ENCODE measurements at regions not wholly inside any gene's neighbourhood (a gene's known extent, or its start where the extent isn't known, plus 50 kb on each side); places are given as distances from the start of the nearest gene placed in this dataset.

DNA sequence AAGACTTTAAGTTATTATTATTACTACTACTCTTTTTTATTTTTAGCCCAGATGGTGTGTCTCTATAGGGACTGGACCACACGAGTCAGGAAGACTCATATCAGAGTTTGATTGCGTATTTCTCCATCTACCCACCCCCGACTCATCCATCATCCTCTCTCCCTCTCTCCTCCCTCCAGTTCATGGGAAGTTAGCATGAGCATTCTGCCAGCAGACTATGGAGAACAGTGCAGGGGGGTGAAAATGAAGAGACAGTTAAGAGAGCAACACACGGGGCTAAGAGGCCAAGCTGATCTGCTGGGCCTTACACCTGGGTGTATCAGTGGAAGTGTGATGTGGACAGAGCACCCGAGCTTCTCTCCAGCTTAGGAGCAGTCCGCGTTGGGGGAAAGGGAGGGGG, 95.0 kb downstream of the UQCRFS1 start:
- ChIA-PET POLR2A (no interaction called here), CTCF (no interaction called here)
- no peak overlapping the region for H3K27ac Mint-ChIP-seq

DNA sequence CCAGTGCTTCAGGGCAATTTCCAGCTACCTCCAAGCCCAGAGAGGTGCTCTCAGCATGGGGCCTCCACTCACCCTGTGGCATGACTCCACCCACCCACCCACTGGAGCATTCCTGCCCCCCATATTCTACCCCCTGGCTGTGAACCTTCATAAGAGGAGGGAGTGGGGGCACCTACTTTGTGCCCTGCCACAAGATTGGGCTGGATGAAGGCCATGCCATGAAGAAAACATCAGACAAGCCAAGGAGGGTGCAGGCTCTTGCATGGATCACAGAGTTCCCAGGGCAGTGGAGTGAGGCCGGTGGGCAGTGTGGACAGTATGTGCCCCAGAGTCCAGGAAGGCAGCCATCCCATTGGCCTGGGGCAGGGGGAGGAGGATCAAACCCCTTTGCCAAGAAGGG, 97.8 kb downstream of the UQCRFS1 start:
- DNase-seq, result no peak
- H3K36me3 Mint-ChIP-seq (ENCODE audit: low read depth), result no peaks in the 10 kb centered on the region
- CTCF ChIA-PET, result no interaction called here
- no peak for ATAC-seq
- H3K9me3 Mint-ChIP-seq (ENCODE audit: low read depth), result no peaks in the 10 kb centered on the region
- H3K4me3 Mint-ChIP-seq, result no peak overlapping the region
- intact Hi-C loops (cut with DNase I, micrococcal nuclease), result no loop called here
- no peaks in the 10 kb centered on the region for H3K27me3 Mint-ChIP-seq
- POLR2A ChIA-PET, result no interaction called here
- H3K4me1 Mint-ChIP-seq, result no peaks in the 10 kb centered on the region
- no peak overlapping the region for H3K27ac Mint-ChIP-seq

More for the DNA sequence above, 95.0 kb downstream of the UQCRFS1 start:
- Mint-ChIP-seq H3K27me3 (no peaks in the 10 kb centered on the region), H3K9me3 (ENCODE audit: low read depth) (peaks cover 3% of the 10 kb centered on the region), H3K36me3 (ENCODE audit: low read depth) (no peaks in the 10 kb centered on the region), H3K4me1 (no peaks in the 10 kb centered on the region), H3K4me3 (no peak overlapping the region)
- intact Hi-C loops (cut with DNase I, micrococcal nuclease), result no loop called here
- DNase-seq (no peak), ATAC-seq (no peak)

DNA sequence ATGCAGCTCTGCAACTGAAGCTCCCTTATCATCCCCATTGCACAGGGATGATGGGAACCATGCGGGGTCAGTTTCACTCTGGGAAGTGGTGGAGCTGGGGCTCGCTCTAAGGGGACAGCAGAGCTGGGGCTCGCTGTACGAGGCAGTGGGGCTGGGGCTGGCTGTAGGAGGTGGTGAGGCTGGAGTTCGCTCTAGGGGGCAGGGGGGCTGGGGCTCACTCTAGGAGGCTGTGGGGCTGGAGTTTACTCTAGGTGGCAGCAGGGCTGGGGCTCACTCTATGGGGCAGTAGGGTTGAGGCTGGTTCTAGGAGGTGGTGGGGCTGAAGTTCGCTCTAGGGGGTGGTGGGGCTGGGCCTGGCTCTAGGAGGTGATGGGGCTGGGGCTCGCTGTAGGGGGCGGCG, 99.1 kb downstream of the UQCRFS1 start:
- H3K27ac Mint-ChIP-seq, result no peak overlapping the region
- POLR2A ChIA-PET, result no interaction called here
- H3K36me3 Mint-ChIP-seq (ENCODE audit: low read depth), result no peaks in the 10 kb centered on the region
- intact Hi-C loops (cut with DNase I, micrococcal nuclease), result no loop called here
- no peaks in the 10 kb centered on the region for H3K4me1 Mint-ChIP-seq
- H3K27me3 Mint-ChIP-seq, result no peaks in the 10 kb centered on the region
- no peaks in the 10 kb centered on the region for H3K9me3 Mint-ChIP-seq (ENCODE audit: low read depth)
- ATAC-seq, result no peak
- H3K4me3 Mint-ChIP-seq, result no peak overlapping the region
- DNase-seq, result no peak
- CTCF ChIA-PET, result no interaction called here

DNA sequence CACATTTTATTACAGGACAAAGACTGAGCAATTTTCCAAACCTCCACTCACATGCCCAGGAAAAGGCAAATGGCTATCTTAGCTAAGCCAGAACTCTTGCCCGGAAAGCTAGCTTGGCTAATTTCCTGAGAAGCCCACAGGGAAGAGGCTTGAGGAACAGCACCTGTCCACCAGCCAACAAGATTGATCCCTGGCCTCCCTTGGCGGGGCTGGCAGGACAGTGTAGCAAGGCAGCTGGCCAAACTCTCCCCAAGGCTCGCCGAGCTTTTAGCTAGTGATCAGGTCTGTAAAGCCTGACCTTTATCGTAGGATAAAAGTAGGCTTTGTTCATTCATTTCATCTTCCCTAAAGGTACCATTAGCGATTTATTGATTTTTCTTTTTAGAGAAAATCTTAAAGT, 101.4 kb downstream of the UQCRFS1 start:
- no peak overlapping the region for H3K27ac Mint-ChIP-seq
- no peaks in the 10 kb centered on the region for H3K36me3 Mint-ChIP-seq (ENCODE audit: low read depth)
- no peaks in the 10 kb centered on the region for H3K27me3 Mint-ChIP-seq
- ChIA-PET POLR2A (no interaction called here), CTCF (interaction anchor here (0.6 kb wide), 2 partner anchors 56 to 152 kb away, joined by 3 to 4 read pairs; no protein-coding TSS in a partner anchor)
- H3K4me3 Mint-ChIP-seq, result no peak overlapping the region
- no peak for DNase-seq
- ATAC-seq, result no peak
- no peaks in the 10 kb centered on the region for H3K4me1 Mint-ChIP-seq
- intact Hi-C loops (cut with DNase I, micrococcal nuclease), result no loop called here
- no peaks in the 10 kb centered on the region for H3K9me3 Mint-ChIP-seq (ENCODE audit: low read depth)

DNA sequence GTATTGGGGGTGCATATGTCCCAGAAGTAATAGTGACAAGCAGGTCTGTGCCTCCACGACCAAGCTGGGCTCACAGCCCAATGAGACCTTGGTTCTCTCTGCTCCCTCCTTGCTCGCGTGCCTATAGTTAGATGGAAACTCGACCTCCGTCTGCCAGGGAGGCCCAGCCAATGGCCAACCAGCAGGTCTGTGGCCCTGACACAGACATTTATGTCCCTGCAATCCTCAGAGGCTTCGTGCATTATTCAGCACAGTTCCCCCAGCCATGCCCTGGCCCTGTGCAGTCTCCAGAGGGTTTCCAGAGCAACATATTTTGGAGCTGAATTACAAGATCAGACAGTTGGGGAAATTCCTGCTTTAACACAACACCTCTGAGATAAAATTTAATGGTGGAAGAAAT, 105.1 kb downstream of the UQCRFS1 start:
- H3K27me3 Mint-ChIP-seq, result no peaks in the 10 kb centered on the region
- intact Hi-C loops (cut with DNase I, micrococcal nuclease), result no loop called here
- H3K27ac Mint-ChIP-seq, result no peak overlapping the region
- DNase-seq (no peak), ATAC-seq (no peak)
- POLR2A ChIA-PET, result no interaction called here
- no peaks in the 10 kb centered on the region for H3K36me3 Mint-ChIP-seq (ENCODE audit: low read depth)
- CTCF ChIA-PET, result no interaction called here
- H3K4me1 Mint-ChIP-seq, result no peaks in the 10 kb centered on the region
- no peak overlapping the region for H3K4me3 Mint-ChIP-seq
- peaks cover 5% of the 10 kb centered on the region for H3K9me3 Mint-ChIP-seq (ENCODE audit: low read depth)

DNA sequence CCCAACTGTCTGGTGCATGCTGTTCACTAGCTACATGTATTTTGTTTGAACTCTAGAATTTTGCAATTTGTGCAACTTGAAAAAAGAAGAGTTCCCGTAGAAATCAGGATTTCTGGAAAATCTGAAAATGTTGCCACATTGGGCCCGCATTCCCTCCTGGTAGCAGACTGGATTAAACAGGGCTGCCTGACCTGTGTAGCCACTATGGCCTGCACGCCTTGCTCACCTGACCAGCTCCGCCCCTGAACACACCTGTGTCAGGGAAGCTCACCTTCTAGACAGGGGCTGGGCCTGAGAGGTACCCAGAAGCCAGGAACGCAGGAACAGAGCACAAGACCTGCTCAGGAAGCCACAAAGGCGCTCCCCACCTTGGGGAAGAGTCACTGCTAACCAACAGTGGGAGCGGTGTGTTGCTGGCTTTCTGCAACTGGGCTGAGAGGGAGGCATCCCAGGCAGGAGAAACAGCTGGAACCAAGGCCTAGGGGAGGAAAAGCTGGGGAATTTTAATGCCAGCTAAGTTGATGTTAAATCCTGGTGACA, 106.5 kb downstream of the UQCRFS1 start:
- CTCF ChIA-PET, result no interaction called here
- POLR2A ChIA-PET, result no interaction called here

DNA sequence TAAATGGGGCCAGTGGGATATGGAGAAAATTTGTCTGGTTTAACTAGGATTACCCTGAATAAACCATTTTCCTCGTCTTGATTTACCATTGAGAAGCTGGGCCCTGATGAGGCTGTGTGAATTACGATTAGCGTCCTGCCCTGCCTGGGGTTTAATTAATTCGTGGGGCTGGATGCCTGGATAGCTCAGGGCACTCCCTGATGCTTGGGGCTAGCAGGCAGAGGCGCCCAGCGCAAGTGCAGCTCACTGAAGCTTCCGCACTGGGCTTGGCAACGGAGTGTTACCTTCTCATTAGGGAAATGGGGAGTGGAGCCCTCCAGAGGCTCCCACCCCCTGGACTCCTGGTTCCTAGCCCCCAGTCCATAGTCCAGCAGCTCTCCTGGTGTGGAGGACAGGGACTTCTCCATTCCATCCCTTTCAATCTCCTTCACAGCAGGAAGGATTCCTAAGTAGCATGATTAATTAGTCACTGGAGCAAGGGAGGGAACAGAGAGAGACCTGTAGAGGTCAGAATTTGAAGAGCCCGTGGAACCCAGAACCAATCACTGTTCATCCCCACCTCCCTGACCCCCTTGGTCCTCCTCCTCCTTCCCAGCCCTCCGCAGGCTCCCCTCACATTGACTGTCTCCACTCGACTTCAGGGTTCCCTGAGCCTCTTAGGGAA, 107.2 kb downstream of the UQCRFS1 start:
- intact Hi-C loops (cut with DNase I, micrococcal nuclease), result no loop called here
- Mint-ChIP-seq H3K27ac (no peak overlapping the region), H3K27me3 (no peaks in the 10 kb centered on the region), H3K4me3 (no peak overlapping the region), H3K4me1 (no peaks in the 10 kb centered on the region), H3K9me3 (ENCODE audit: low read depth) (peaks cover 5% of the 10 kb centered on the region), H3K36me3 (ENCODE audit: low read depth) (no peaks in the 10 kb centered on the region)
- ATAC-seq (no peak), DNase-seq (no peak)
- ChIA-PET POLR2A (no interaction called here), CTCF (interaction anchor here (0.6 to 0.8 kb wide), 2 partner anchors 494 to 585 kb away, joined by 3 read pairs; no protein-coding TSS in a partner anchor)

More for the DNA sequence above, 106.5 kb downstream of the UQCRFS1 start:
- Mint-ChIP-seq H3K27ac (no peak overlapping the region), H3K36me3 (ENCODE audit: low read depth) (no peaks in the 10 kb centered on the region), H3K4me1 (no peaks in the 10 kb centered on the region), H3K9me3 (ENCODE audit: low read depth) (peaks cover 5% of the 10 kb centered on the region), H3K27me3 (no peaks in the 10 kb centered on the region), H3K4me3 (no peak overlapping the region)
- no peak for ATAC-seq
- intact Hi-C loops (cut with DNase I, micrococcal nuclease), result no loop called here
- no peak for DNase-seq

DNA sequence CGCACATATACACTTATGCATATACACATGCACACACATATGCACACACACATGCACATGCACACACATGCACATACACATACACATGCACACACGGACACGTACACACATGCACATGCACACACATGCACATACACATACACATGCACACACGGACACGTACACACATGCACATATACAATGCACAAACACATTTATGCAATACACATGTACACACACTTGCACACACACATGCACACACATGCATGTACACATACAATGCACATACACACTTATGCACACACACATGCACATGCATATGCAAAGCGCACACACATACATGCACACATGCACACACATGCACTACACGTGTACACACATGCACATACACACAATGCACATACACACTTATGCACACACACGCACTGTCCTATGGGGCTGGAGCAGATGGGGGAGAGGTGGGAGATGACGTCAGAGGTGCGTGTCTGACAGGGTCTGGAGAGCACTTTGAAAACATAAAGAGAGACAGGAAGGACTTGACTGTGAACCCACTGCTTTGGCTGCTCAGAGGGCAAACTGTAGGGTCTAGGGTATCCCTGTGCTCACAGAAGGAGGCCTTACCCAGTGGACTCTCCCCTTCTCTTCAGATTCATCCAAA, 108.2 kb downstream of the UQCRFS1 start:
- H3K4me3 Mint-ChIP-seq, result no peak overlapping the region
- intact Hi-C loops (cut with DNase I, micrococcal nuclease), result no loop called here
- CTCF ChIA-PET, result interaction anchor here (0.6 to 0.8 kb wide), 2 partner anchors 495 to 586 kb away, joined by 3 read pairs; no protein-coding TSS in a partner anchor
- POLR2A ChIA-PET, result no interaction called here
- no peak overlapping the region for H3K27ac Mint-ChIP-seq
- DNase-seq (no peak), ATAC-seq (no peak)
- peaks cover 4% of the 10 kb centered on the region for H3K27me3 Mint-ChIP-seq
- H3K36me3 Mint-ChIP-seq (ENCODE audit: low read depth), result no peaks in the 10 kb centered on the region
- no peaks in the 10 kb centered on the region for H3K4me1 Mint-ChIP-seq
- peaks cover 8% of the 10 kb centered on the region for H3K9me3 Mint-ChIP-seq (ENCODE audit: low read depth)

DNA sequence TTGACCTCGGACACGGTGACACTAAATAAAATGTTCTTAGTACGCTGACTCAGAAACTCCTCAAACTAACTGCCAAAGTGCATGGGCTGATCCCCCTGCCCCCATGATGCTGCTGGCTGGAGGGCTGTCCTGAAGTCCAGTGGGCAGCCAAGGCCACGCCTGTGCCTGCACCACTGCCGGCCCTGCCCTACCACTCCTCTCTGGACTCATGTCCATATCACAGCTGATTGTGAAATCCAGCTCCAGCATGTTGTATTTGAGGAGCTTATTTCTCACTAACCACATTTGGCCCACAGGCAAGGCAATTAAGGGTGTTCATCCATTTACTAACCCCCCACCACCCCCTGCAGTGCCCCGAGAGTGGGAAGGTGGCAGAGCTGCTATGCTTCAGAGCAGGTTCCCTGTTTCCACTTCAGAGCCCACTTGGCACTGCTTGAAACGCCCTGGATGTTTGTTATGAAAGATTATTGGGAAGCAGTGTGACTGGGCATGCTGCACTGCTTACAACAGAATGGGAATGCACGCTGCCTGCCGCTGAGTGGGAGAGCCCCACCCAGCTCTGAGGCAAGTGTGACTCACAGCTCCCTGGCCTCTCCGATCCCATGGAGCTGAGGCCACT, 114.0 kb downstream of the UQCRFS1 start:
- no peak overlapping the region for H3K4me3 Mint-ChIP-seq
- peaks cover 4% of the 10 kb centered on the region for H3K27me3 Mint-ChIP-seq
- peaks cover 3% of the 10 kb centered on the region for H3K9me3 Mint-ChIP-seq (ENCODE audit: low read depth)
- no peak overlapping the region for H3K27ac Mint-ChIP-seq
- ATAC-seq, result no peak
- ChIA-PET POLR2A (no interaction called here), CTCF (interaction anchor here (0.6 kb wide), 2 partner anchors 15 to 18 kb away, joined by 3 read pairs; no protein-coding TSS in a partner anchor)
- no peak for DNase-seq
- H3K4me1 Mint-ChIP-seq, result no peaks in the 10 kb centered on the region
- no peaks in the 10 kb centered on the region for H3K36me3 Mint-ChIP-seq (ENCODE audit: low read depth)
- intact Hi-C loops (cut with DNase I, micrococcal nuclease), result no loop called here

DNA sequence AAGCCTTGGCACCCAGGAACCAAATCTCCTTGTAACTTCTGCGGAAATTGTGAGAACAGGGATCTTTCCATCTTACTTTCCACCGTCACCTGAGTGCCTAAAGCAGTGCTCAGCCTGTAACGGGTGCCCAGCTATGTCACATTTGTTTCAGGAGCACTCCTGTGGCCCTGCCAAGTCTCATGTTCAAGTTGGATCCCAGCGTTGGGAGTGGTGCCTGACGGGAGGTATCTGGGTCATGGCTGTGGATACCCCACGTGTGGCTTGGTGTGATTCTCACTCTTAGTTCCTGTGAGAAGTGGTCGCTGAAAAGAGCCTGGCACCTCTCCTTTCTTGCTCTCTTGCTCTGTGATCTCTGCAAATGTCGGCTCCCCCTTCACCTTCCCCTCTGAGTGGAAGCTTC, 114.9 kb downstream of the UQCRFS1 start:
- H3K4me3 Mint-ChIP-seq, result no peak overlapping the region
- ATAC-seq (no peak), DNase-seq (no peak)
- H3K4me1 Mint-ChIP-seq, result no peaks in the 10 kb centered on the region
- H3K36me3 Mint-ChIP-seq (ENCODE audit: low read depth), result no peaks in the 10 kb centered on the region
- H3K27ac Mint-ChIP-seq, result no peak overlapping the region
- intact Hi-C loops (cut with DNase I, micrococcal nuclease), result no loop called here
- peaks cover 4% of the 10 kb centered on the region for H3K27me3 Mint-ChIP-seq
- POLR2A ChIA-PET, result no interaction called here
- CTCF ChIA-PET, result interaction anchor here (0.6 kb wide), 1 partner anchor 19 kb away, joined by 3 read pairs; no protein-coding TSS in a partner anchor
- H3K9me3 Mint-ChIP-seq (ENCODE audit: low read depth), result peaks cover 3% of the 10 kb centered on the region

DNA sequence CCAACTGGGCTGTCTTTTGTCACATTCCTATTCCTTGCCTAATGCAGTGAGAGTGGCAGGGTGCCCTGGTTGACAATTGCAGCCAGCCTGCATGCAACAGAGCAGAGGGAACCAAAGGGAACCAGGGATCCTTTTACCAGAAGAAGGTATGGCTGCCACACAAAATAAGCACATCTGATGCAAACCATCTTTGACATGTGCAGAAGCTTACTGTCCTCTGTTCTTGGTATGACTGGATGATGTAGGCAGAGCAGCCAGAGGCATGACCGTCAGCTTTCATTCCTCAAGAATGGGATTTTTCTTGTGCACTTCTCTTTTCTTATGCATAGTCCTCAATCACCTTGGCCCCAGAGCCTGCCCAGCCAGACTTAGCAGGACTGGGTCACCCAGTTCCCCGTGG, 116.1 kb downstream of the UQCRFS1 start:
- H3K27me3 Mint-ChIP-seq, result peaks cover 4% of the 10 kb centered on the region
- H3K9me3 Mint-ChIP-seq (ENCODE audit: low read depth), result peaks cover 3% of the 10 kb centered on the region
- DNase-seq (no peak), ATAC-seq (no peak)
- no peaks in the 10 kb centered on the region for H3K36me3 Mint-ChIP-seq (ENCODE audit: low read depth)
- H3K27ac Mint-ChIP-seq, result no peak overlapping the region
- intact Hi-C loops (cut with DNase I, micrococcal nuclease), result no loop called here
- CTCF ChIA-PET, result no interaction called here
- POLR2A ChIA-PET, result no interaction called here
- H3K4me1 Mint-ChIP-seq, result no peaks in the 10 kb centered on the region
- H3K4me3 Mint-ChIP-seq, result no peak overlapping the region

DNA sequence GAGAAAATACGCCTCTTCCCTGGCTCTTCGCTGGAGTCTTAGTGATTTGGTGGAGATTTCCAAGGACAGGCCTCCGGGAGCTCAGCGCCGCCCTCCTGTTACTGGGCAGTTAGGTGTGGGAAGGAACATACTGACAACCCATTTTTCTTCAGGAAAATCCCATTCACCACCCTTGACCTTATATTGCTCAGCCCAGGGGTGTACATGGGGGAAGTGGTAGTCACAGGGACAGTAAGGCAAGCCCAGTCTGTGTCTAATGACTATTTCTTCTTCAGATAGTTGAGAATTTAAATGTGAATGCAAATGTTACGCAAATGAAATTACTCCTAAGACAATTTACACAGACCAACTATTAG, 119.4 kb downstream of the UQCRFS1 start:
- no peaks in the 10 kb centered on the region for H3K9me3 Mint-ChIP-seq (ENCODE audit: low read depth)
- H3K36me3 Mint-ChIP-seq (ENCODE audit: low read depth), result no peaks in the 10 kb centered on the region
- H3K27ac Mint-ChIP-seq, result no peak overlapping the region
- H3K4me1 Mint-ChIP-seq, result no peaks in the 10 kb centered on the region
- DNase-seq (no peak), ATAC-seq (no peak)
- intact Hi-C loops (cut with DNase I, micrococcal nuclease), result no loop called here
- no peaks in the 10 kb centered on the region for H3K27me3 Mint-ChIP-seq
- ChIA-PET CTCF (no interaction called here), POLR2A (no interaction called here)
- no peak overlapping the region for H3K4me3 Mint-ChIP-seq
